Panc1 (cell line): ENCODE measurements at regions not wholly inside any gene's neighbourhood (a gene's known extent, or its start where the extent isn't known, plus 50 kb on each side); places are given as distances from the start of the nearest gene placed in this dataset.

Experiments used
- ATAC-seq: fragments of 200-7000 bp; cut with Tn5 transposase; 2 replicates; pipeline ENCODE4 v1.9.1; 2020; ENCODE audit warnings: mild to moderate bottlenecking, moderate library complexity
- BruUV-seq: library from RNA; stranded (reverse); fragments of 400-500 nt; replicated peaks from 2 replicates; lab custom pipeline; 2021; lab: Mats Ljungman, UMichigan
- CTCF ChIA-PET: fragments of 300-600 bp; sonication (Branson Sonifier 250); formaldehyde crosslinking; loops from one replicate; lab custom pipeline; 2022; ENCODE audit warnings: antibody characterized with exemption; lab: Charles Lee
- POLR2A ChIA-PET: fragments of 300-600 bp; sonication (Branson Sonifier 250); formaldehyde crosslinking; loops from one replicate; lab custom pipeline; 2022; ENCODE audit warnings: antibody characterized with exemption; lab: Charles Lee
- DNase-seq: peaks from one replicate; pipeline ENCODE4 v3.0.0-alpha.2; 2010; ENCODE audit warnings: low read depth, low spot score
- H3K27ac ChIP-seq: 2 replicates; pipeline ENCODE4 v1.5.1; 2011; ENCODE audit warnings: mild to moderate bottlenecking, low read length, inconsistent platforms
- H3K27me3 ChIP-seq: fragments of 200-500 bp; sonication (Bioruptor generic); 2 replicates; pipeline ENCODE4 v1.6.0; 2014; ENCODE audit warnings: low read length, inconsistent platforms; ENCODE audit not compliant: control insufficient read depth, insufficient read depth
- H3K36me3 ChIP-seq: fragments of 200-500 bp; sonication (Bioruptor generic); 2 replicates; pipeline ENCODE4 v1.5.1; 2014; ENCODE audit warnings: inconsistent platforms, mild to moderate bottlenecking, low read length, moderate library complexity; ENCODE audit not compliant: control insufficient read depth, insufficient read depth
- H3K4me1 ChIP-seq: 2 replicates; pipeline ENCODE4 v1.5.1; 2011; ENCODE audit warnings: inconsistent platforms, mild to moderate bottlenecking, low read length, moderate library complexity; ENCODE audit not compliant: control insufficient read depth, insufficient read depth
- H3K4me3 ChIP-seq, 2 experiments: 2 replicates each; pipeline ENCODE4 v1.5.1; 2011 to 2012; ENCODE audit warnings: low read depth in 2 of 2, low read length in 2 of 2, mild to moderate bottlenecking in 2 of 2, inconsistent platforms in 1 of 2, moderate library complexity in 1 of 2
- H3K9me3 ChIP-seq: fragments of 200-500 bp; sonication (Bioruptor generic); 2 replicates; pipeline ENCODE4 v1.5.1; 2014; ENCODE audit warnings: low read depth, mild to moderate bottlenecking, inconsistent platforms, low read length, moderate library complexity; ENCODE audit not compliant: control insufficient read depth, insufficient read depth
- POLR2AphosphoS5 ChIP-seq: IDR thresholded peaks from 2 replicates; pipeline ENCODE4 v1.6.1; 2012; ENCODE audit warnings: mild to moderate bottlenecking, low read depth, low read length, moderate library complexity
- SIN3A ChIP-seq: IDR thresholded peaks from 2 replicates; pipeline ENCODE4 v1.6.1; 2012; ENCODE audit warnings: low read depth, mild to moderate bottlenecking, low read length, moderate library complexity, borderline replicate concordance; ENCODE audit not compliant: insufficient read depth
- TCF7L2 ChIP-seq: IDR thresholded peaks from 2 replicates; pipeline ENCODE4 v1.6.1; 2011; ENCODE audit warnings: mild to moderate bottlenecking, low read depth, low read length, inconsistent platforms
- in situ Hi-C: cut with HindIII; loops from 2 replicates; pipeline ENCODE4 v1.10.0; 2016; ENCODE audit warnings: low sequenced_read_pairs, low pct_unique_long_range_greater_than_20kb
- intact Hi-C: fragments of 100-400 bp; cut with micrococcal nuclease; formaldehyde crosslinking; loops from one replicate; pipeline ENCODE4 v1.10.0; 2022; ENCODE audit not compliant: unreplicated experiment
- TF ChIP-seq, protein P1 (sequence below), 2 experiments: IDR thresholded peaks; 2 replicates each; pipeline ENCODE4 v1.6.1; 2011 to 2012; ENCODE audit warnings: low read depth in 2 of 2, control low read depth in 1 of 2, low read length in 1 of 2, mild to moderate bottlenecking in 1 of 2, moderate library complexity in 1 of 2; ENCODE audit not compliant: insufficient read depth in 1 of 2
- TF ChIP-seq, protein P2 (sequence below): fragments of 450-650 bp; IDR thresholded peaks from 2 replicates; pipeline ENCODE4 v1.5.1; 2017; ENCODE audit warnings: mild to moderate bottlenecking

DNA sequence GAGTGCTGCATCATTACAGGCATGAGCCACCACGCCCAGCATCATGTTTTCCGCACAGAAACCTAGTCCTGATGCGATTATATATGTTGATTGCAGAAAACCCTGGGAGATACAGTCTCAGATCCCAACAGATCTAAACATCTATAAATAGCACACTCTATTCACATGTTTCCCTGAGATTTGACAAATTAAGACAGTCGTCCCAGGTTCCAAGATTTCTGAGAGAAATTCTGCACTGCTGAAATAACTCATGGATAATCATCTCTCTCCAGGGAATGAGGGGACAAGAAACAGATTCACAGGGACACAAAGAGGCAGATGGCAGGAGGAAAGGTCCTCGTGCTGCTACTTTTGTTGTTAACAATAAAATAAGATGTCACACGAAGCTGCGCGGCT lies 393.1 kb upstream of the CELF2 start:
- no peak for ATAC-seq
- no peak for DNase-seq
- H3K4me1 ChIP-seq = no peaks in the 10 kb centered on the region
- H3K27ac ChIP-seq = no peak overlapping the region
- no peaks in the 10 kb centered on the region for H3K27me3 ChIP-seq
- in situ Hi-C loops (no loop called here), intact Hi-C loops (no loop called here)
- ChIA-PET POLR2A (no interaction called here), CTCF (no interaction called here)
- TF ChIP-seq POLR2AphosphoS5 (no peak), TCF7L2 (no peak), SIN3A (no peak)
- TF ChIP-seq, protein P1, sequence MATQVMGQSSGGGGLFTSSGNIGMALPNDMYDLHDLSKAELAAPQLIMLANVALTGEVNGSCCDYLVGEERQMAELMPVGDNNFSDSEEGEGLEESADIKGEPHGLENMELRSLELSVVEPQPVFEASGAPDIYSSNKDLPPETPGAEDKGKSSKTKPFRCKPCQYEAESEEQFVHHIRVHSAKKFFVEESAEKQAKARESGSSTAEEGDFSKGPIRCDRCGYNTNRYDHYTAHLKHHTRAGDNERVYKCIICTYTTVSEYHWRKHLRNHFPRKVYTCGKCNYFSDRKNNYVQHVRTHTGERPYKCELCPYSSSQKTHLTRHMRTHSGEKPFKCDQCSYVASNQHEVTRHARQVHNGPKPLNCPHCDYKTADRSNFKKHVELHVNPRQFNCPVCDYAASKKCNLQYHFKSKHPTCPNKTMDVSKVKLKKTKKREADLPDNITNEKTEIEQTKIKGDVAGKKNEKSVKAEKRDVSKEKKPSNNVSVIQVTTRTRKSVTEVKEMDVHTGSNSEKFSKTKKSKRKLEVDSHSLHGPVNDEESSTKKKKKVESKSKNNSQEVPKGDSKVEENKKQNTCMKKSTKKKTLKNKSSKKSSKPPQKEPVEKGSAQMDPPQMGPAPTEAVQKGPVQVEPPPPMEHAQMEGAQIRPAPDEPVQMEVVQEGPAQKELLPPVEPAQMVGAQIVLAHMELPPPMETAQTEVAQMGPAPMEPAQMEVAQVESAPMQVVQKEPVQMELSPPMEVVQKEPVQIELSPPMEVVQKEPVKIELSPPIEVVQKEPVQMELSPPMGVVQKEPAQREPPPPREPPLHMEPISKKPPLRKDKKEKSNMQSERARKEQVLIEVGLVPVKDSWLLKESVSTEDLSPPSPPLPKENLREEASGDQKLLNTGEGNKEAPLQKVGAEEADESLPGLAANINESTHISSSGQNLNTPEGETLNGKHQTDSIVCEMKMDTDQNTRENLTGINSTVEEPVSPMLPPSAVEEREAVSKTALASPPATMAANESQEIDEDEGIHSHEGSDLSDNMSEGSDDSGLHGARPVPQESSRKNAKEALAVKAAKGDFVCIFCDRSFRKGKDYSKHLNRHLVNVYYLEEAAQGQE (IDR thresholded peaks at IDR 0.05; ENCODE audit: insufficient read depth in 1 of 2, low read depth in 2 of 2, low read length in 1 of 2) = no peak
- TF ChIP-seq, protein P2, sequence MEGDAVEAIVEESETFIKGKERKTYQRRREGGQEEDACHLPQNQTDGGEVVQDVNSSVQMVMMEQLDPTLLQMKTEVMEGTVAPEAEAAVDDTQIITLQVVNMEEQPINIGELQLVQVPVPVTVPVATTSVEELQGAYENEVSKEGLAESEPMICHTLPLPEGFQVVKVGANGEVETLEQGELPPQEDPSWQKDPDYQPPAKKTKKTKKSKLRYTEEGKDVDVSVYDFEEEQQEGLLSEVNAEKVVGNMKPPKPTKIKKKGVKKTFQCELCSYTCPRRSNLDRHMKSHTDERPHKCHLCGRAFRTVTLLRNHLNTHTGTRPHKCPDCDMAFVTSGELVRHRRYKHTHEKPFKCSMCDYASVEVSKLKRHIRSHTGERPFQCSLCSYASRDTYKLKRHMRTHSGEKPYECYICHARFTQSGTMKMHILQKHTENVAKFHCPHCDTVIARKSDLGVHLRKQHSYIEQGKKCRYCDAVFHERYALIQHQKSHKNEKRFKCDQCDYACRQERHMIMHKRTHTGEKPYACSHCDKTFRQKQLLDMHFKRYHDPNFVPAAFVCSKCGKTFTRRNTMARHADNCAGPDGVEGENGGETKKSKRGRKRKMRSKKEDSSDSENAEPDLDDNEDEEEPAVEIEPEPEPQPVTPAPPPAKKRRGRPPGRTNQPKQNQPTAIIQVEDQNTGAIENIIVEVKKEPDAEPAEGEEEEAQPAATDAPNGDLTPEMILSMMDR = no peak
- BruUV-seq = no TSS peak
- H3K4me3 ChIP-seq = no peak overlapping the region
- no peaks in the 10 kb centered on the region for H3K36me3 ChIP-seq
- H3K9me3 ChIP-seq = no peaks in the 10 kb centered on the region

DNA sequence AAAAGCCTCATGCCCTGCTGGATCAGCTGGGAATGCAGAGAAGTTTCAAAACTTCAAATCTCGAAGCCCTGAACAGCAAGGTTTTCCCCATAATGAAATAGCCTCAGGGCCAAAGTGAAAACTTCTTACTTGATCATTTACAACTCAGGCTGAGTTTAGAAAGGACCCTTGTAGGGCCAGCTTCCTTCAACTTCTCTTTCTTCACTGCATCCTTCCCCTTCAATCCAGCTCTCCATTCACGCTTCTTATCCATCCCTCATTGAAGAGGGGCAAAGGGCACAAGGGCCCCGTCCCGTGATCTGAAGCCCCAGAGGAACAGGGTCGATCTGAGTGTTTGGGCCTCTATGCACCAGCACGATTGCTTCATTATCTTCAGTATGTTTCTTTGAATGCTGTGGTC lies 392.2 kb upstream of the CELF2 start:
- Histone ChIP-seq H3K36me3 (no peaks in the 10 kb centered on the region), H3K4me1 (no peaks in the 10 kb centered on the region), H3K9me3 (no peaks in the 10 kb centered on the region), H3K4me3 (no peak overlapping the region), H3K27ac (no peak overlapping the region), H3K27me3 (no peaks in the 10 kb centered on the region)
- intact Hi-C loops = no loop called here
- POLR2A ChIA-PET = no interaction called here
- in situ Hi-C loops = no loop called here
- no peak for DNase-seq
- CTCF ChIA-PET = no interaction called here
- TF ChIP-seq POLR2AphosphoS5 (no peak), SIN3A (no peak), TCF7L2 (no peak)
- TF ChIP-seq, protein P1 (IDR thresholded peaks at IDR 0.05; ENCODE audit: insufficient read depth in 1 of 2, low read depth in 2 of 2, low read length in 1 of 2) = no peak
- TF ChIP-seq, protein P2 = no peak
- no peak for ATAC-seq
- no TSS peak for BruUV-seq
